RWPE1 (cell line): ENCODE measurements at regions not wholly inside any gene's neighbourhood (a gene's known extent, or its start where the extent isn't known, plus 50 kb on each side); places are given as distances from the start of the nearest gene placed in this dataset.

Experiments used
- CTCF ChIA-PET: fragments of 350-600 bp; sonication (Branson Sonifier 250); formaldehyde crosslinking; extraction: SDS; loops from one replicate; lab custom pipeline; 2021; lab: Yijun Ruan, JAX
- POLR2A ChIA-PET: fragments of 400-600 bp; formaldehyde crosslinking; extraction: SDS; loops from one replicate; lab custom pipeline; 2020; ENCODE audit warnings: antibody characterized with exemption; ENCODE audit not compliant: low non-redundant PET; lab: Yijun Ruan, JAX
- DNase-seq: peaks from one replicate; pipeline ENCODE4 v3.0.0; 2012; ENCODE audit warnings: low spot score
- H3K27ac ChIP-seq: fragments of 450-650 bp; 2 replicates; pipeline ENCODE4 v1.5.1; 2017
- CTCF ChIP-seq: fragments of 450-650 bp; conservative IDR thresholded peaks from 2 replicates; pipeline ENCODE4 v1.5.1; 2017; ENCODE audit warnings: low read depth, mild to moderate bottlenecking

- ChIA-PET POLR2A (no interaction called here), CTCF (no interaction called here)
- no peak for TF ChIP-seq CTCF
- no peak for DNase-seq
- H3K27ac ChIP-seq, result no peak overlapping the region
Observed at GRCh38 chrX:8914681-8915080, 113.5 kb upstream of the FAM9A start.

- H3K27ac ChIP-seq, result no peak overlapping the region
- TF ChIP-seq CTCF, result no peak
- ChIA-PET CTCF (interaction anchor here (0.6 kb wide), 1 partner anchor 236 kb away, joined by 4 read pairs; no protein-coding TSS in a partner anchor), POLR2A (no interaction called here)
- DNase-seq, result no peak
Observed at GRCh38 chrX:8913655-8914409, 112.6 kb upstream of the FAM9A start.

- ChIA-PET POLR2A (no interaction called here), CTCF (no interaction called here)
- no peak for TF ChIP-seq CTCF
- no peak for DNase-seq
- H3K27ac ChIP-seq, result no peak overlapping the region
Observed at GRCh38 chrX:8907688-8908087, 106.5 kb upstream of the FAM9A start.

GRCh38 chrX:8906299-8906938 lies 105.2 kb upstream of the FAM9A start:
- H3K27ac ChIP-seq, result no peak overlapping the region
- no peak for TF ChIP-seq CTCF
- ChIA-PET POLR2A (no interaction called here), CTCF (no interaction called here)
- DNase-seq, result no peak

GRCh38 chrX:8897259-8897658 lies 96.1 kb upstream of the FAM9A start:
- ChIA-PET CTCF (no interaction called here), POLR2A (no interaction called here)
- no peak for DNase-seq
- no peak for TF ChIP-seq CTCF
- H3K27ac ChIP-seq, result no peak overlapping the region

- H3K27ac ChIP-seq, result no peak overlapping the region
- DNase-seq, result no peak
- no peak for TF ChIP-seq CTCF
- POLR2A ChIA-PET, result no interaction called here
- CTCF ChIA-PET, result no interaction called here
Observed at GRCh38 chrX:8890794-8891193, 89.6 kb upstream of the FAM9A start.
